ENCODE measurements at regions not wholly inside any gene's neighbourhood (a gene's known extent, or its start where the extent isn't known, plus 50 kb on each side); places are given as distances from the start of the nearest gene placed in this dataset.

GRCh38 chr5:15255576-15255975, 244.4 kb upstream of the FBXL7 start:
- dilution Hi-C loops (cut with MboI; ENCODE audit: extremely low pct_ligation_motif_present, low sequenced_read_pairs) = no loop called here
- no peaks in the 10 kb centered on the region for H3K4me1 ChIP-seq (ENCODE audit: control insufficient read depth, extremely low read depth, insufficient read depth, low read length)

GRCh38 chr5:15254607-15255006, 245.4 kb upstream of the FBXL7 start:
- H3K36me3 ChIP-seq (ENCODE audit: control insufficient read depth in 2 of 2, extremely low read depth in 1 of 2, insufficient read depth in 2 of 2, low read length in 2 of 2) = no peaks in the 10 kb centered on the region
- no peak overlapping the region for H3K4me3 ChIP-seq (ENCODE audit: control insufficient read depth in 2 of 3, extremely low read depth in 1 of 3, insufficient read depth in 2 of 3, low read depth in 1 of 3, low read length in 3 of 3)
- H3K9ac ChIP-seq (ENCODE audit: control insufficient read depth, extremely low read depth, insufficient read depth, low read length) = no peak overlapping the region
- FAIRE-seq (no peak), DNase-seq (ENCODE audit: low read depth, low spot score) (no peak)
- H3K9me3 ChIP-seq (ENCODE audit: control insufficient read depth, low read depth, low read length) = no peaks in the 10 kb centered on the region
- dilution Hi-C loops (cut with MboI; ENCODE audit: extremely low pct_ligation_motif_present, low sequenced_read_pairs) = no loop called here
- no peak overlapping the region for H3K27ac ChIP-seq (ENCODE audit: control insufficient read depth, insufficient read depth, low read length)
- H2AFZ ChIP-seq (ENCODE audit: control insufficient read depth, low read length) = no peak overlapping the region
- H3K27me3 ChIP-seq (ENCODE audit: control insufficient read depth, extremely low read depth, insufficient read depth, low read length) = no peaks in the 10 kb centered on the region
- H3K79me2 ChIP-seq (ENCODE audit: control insufficient read depth, insufficient read depth, low read length) = no peaks in the 10 kb centered on the region
- no peak overlapping the region for H3K4me2 ChIP-seq (ENCODE audit: control insufficient read depth, extremely low read depth, insufficient read depth, low read depth, low read length)
- no peak for TF ChIP-seq CTCF (optimal IDR thresholded peaks at IDR 0.05 in 1 of 3, IDR thresholded peaks at IDR 0.05 in 1 of 3, conservative IDR thresholded peaks at IDR 0.05 in 1 of 3; ENCODE audit: extremely low read depth in 1 of 3, insufficient read depth in 2 of 3, low read length in 3 of 3)
- TF ChIP-seq EZH2 (IDR thresholded peaks at IDR 0.05; ENCODE audit: low read length) = no peak
- H3K9me1 ChIP-seq (ENCODE audit: control insufficient read depth, extremely low read depth, insufficient read depth, low read length) = no peaks in the 10 kb centered on the region
- no peaks in the 10 kb centered on the region for H3K4me1 ChIP-seq (ENCODE audit: control insufficient read depth, extremely low read depth, insufficient read depth, low read length)
- H4K20me1 ChIP-seq (ENCODE audit: control insufficient read depth, extremely low read depth, insufficient read depth, low read length) = no peaks in the 10 kb centered on the region

More at GRCh38 chr5:15255576-15255975, 244.4 kb upstream of the FBXL7 start:
- H3K9me1 ChIP-seq (ENCODE audit: control insufficient read depth, extremely low read depth, insufficient read depth, low read length) = no peaks in the 10 kb centered on the region
- no peaks in the 10 kb centered on the region for H3K27me3 ChIP-seq (ENCODE audit: control insufficient read depth, extremely low read depth, insufficient read depth, low read length)
- no peak overlapping the region for H3K27ac ChIP-seq (ENCODE audit: control insufficient read depth, insufficient read depth, low read length)
- no peak overlapping the region for H2AFZ ChIP-seq (ENCODE audit: control insufficient read depth, low read length)
- no peak overlapping the region for H3K4me2 ChIP-seq (ENCODE audit: control insufficient read depth, extremely low read depth, insufficient read depth, low read depth, low read length)
- no peaks in the 10 kb centered on the region for H4K20me1 ChIP-seq (ENCODE audit: control insufficient read depth, extremely low read depth, insufficient read depth, low read length)
- no peaks in the 10 kb centered on the region for H3K36me3 ChIP-seq (ENCODE audit: control insufficient read depth in 2 of 2, extremely low read depth in 1 of 2, insufficient read depth in 2 of 2, low read length in 2 of 2)
- H3K79me2 ChIP-seq (ENCODE audit: control insufficient read depth, insufficient read depth, low read length) = no peaks in the 10 kb centered on the region
- H3K9ac ChIP-seq (ENCODE audit: control insufficient read depth, extremely low read depth, insufficient read depth, low read length) = no peak overlapping the region
- no peak for FAIRE-seq
- TF ChIP-seq EZH2 (IDR thresholded peaks at IDR 0.05; ENCODE audit: low read length) (no peak), CTCF (optimal IDR thresholded peaks at IDR 0.05 in 1 of 3, IDR thresholded peaks at IDR 0.05 in 1 of 3, conservative IDR thresholded peaks at IDR 0.05 in 1 of 3; ENCODE audit: extremely low read depth in 1 of 3, insufficient read depth in 2 of 3, low read length in 3 of 3) (no peak)
- no peak overlapping the region for H3K4me3 ChIP-seq (ENCODE audit: control insufficient read depth in 2 of 3, extremely low read depth in 1 of 3, insufficient read depth in 2 of 3, low read depth in 1 of 3, low read length in 3 of 3)
- no peaks in the 10 kb centered on the region for H3K9me3 ChIP-seq (ENCODE audit: control insufficient read depth, low read depth, low read length)
- no peak for DNase-seq (ENCODE audit: low read depth, low spot score)
